T-helper 2 cell (primary cell): ENCODE measurements at regions not wholly inside any gene's neighbourhood (a gene's known extent, or its start where the extent isn't known, plus 50 kb on each side); places are given as distances from the start of the nearest gene placed in this dataset.
"Not testable (repeated sequence)": the region's sequence is repeated elsewhere in the genome, so short reads cannot be mapped to it uniquely, and the experiment has no call there.

Source experiments
- DNase-seq, 5 experiments: peaks; one replicate each; pipeline versions ENCODE4 v3.0.0 to v3.0.0-alpha.2; 2012 to 2022

DNA sequence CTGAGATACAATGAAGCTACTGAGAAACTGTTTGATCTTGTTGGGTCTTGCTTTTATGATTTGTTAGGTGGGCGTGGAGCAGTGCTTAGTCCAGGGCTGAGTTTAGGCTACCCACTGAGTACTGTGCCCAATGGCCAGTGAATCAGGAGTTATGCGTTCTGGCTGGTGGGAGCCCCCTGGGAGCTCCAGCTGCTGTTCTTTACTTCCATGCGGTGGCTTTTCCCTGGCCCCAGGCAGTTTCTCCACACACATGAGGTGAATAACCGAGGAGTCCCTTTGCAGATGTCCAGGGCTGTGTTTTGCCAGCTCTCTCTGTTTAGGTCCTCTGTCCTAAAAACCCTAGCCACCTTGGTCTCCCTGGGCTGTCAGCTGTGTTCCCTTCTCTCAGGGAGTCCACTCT is 106.5 kb downstream of the KLF13 start:
- DNase-seq, result no peak

DNA sequence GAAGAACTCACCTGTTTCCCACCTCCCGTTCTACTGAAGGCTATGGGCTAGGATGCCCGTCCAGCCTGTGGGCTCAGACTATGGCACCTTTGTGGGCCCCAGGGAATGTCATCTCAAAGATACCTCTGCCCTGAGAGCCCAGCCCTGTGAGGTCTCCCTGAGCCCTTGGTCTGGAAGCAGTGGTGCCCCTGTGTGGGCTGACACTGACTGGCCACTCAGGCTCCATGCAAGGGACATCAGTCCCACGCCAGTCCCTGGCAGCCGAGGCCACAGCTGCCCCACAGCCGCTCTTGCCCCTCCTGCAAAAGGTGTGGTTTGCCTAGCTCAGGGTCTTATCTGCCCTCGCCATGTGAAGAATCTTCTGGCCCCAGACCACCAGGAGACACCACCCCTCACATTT is 106.9 kb downstream of the KLF13 start:
- DNase-seq, result no peak

DNA sequence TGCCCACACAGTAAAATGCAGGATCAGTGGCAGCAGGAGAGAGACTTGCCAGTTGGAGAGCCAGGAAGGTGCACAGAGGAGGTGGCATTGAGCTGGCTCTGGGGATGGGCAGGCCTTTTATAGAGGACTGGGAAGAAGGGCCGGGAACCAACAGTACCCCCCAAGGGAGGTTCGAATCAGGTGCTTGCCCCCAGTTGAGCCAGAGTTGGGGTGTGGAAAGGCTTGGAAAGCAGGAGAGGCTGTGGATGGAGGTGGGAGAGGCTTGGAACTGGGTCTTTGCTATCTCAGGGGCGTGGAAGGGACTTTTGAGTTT is 107.6 kb downstream of the KLF13 start:
- DNase-seq, result no peak

DNA sequence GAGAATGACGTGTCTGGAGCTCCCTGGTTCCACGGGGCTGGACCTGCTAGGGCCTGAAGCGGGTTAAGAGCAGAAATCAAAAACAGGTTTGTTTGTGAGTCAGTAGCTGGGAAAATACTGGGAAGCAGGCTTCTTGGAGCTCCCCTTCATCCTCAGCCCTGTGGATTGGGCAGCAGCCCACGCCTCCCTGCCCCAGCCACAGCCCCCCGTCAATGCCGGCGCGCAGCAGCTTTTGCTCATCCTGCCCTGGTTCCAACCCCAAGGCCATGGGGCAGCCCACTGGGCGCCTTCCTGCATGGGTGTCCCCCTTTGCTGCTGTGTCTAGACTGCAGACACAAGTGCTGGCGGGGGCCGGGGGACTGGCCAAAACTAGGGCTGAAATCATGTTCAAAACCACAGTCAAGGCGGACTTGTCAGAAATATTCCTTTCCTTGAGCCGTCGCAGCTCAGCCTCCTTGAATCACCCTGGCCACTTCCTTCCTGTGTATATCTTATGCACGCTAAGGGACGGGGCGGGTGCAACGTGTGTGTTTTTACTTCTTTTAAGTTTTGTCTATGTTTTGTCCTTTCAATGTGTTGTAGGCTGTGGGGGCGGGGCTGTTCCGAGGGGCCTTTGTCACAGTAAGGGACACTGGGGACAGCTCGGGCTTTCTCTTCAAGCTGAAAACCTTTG is 108.1 kb downstream of the KLF13 start:
- DNase-seq, result peak; percentile 26 to 97 (median 70)

DNA sequence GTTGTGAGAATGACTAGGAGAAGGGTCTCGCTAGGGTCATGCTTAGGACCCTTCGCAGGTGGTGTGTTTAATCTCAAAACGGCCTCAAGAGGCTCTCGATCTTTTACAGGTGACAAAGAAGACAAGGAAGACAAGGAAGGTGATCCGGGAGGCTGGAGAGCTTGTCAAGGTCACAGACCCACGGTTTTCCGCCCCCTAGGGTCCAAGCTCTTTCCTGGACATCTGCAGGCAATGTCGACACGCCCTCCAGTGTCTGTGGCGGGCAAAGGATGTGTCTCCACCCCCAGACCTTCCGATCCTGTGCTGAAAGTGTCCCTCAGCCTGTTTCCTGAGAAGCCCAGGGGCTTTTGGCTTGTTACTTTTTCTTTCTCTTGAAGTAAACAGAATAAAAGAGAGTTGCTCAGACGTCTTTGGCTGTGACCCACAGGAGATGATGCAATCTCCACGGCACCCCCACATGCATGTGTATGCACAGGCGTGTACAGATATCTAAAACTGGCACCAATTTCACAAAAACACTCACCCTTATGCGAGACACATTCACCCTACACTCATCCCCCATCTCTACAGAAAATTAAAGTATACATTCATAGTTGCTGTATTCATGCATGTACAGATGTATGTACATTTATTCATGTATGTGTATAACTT is 108.8 kb downstream of the KLF13 start:
- DNase-seq, result peak in 4 of 5 experiments; percentile 50 to 96 (median 78)

DNA sequence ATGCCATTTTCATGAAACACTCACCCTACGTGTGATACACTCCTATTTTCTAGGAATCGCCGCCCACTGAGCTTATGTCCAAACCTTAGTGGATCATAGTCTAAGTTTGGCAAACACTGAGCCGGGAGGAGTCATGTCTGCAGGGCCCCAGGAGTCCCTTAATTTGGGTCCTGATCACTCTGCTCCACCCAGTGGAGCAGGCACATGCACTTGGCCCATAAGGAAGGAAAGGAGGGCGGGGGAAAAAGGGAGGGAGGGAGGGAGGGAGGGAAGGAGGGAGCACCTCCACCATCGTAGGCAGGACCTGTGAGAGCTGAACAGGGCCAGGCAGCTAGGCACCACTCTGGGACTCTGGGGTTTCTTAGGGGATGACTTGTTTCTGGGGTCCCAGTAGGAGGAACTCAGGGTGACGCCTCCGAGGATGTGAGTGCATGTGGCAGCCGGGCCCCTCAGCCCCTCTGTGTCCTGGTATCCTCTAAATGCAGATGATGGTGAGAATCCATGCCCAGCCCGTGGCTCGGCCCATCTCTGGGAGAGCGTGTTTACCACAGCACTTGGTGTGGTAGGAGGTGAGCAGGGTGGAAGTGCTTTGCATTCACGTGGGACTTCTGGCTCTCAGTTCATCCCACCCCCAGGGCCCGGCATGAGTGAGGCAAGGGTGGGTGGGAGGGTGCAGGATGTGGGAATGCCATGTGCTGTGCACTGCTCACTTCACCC is 109.4 kb downstream of the KLF13 start:
- peak in 1 of 5 experiments; percentile 55 for DNase-seq

DNA sequence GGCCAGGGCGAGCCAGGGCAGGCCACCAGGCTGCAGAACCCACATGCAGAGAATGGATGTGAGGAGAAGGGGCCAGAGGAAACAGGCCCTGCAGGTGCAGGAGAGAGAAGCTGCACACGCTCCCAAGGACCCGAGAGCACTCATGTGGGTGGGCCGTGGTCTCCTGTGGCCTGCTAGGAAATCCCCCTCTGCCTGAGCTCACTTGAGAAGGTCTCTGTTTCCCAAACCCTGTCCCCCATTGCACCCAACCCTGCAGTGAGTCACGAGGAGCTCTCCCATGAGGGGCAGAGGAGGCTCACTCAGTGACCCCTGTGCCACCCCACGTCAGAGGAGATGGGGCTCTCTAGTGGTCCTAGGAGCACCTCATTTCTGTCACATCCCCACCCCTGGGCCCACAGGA is 111.1 kb downstream of the KLF13 start:
- peak in 2 of 5 experiments; percentile 34 to 40 for DNase-seq

DNA sequence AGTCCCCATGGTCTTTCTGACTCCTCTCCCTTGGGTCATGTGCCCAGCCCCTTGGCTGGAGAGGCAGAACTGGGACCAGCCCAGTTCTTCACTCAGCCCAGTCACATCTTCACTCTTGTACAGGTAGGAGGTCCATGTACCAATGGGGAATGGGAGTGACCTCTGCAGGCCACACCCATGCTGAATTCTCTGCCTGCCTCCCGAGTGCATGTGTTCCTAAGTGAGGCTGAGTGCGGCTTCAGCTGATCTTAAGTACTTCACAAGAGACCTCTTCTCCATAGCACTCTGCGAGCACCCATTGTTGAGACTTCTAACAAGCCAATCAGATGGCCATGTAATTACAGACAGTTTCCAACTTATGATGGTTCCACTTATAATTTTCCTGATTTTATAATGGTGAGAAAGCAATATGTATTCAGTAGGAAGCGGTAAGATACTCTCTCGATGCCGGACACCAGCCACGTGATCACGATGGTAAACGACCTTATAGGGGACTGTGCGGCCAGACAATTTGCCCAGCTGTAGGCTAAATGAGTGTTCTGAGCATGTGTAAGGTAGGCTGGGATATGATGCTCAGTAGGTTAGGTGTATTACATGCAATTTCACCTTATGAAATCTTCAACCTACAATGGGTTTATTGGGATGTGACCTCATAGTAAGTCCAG is 112.1 kb downstream of the KLF13 start:
- DNase-seq, result no peak

DNA sequence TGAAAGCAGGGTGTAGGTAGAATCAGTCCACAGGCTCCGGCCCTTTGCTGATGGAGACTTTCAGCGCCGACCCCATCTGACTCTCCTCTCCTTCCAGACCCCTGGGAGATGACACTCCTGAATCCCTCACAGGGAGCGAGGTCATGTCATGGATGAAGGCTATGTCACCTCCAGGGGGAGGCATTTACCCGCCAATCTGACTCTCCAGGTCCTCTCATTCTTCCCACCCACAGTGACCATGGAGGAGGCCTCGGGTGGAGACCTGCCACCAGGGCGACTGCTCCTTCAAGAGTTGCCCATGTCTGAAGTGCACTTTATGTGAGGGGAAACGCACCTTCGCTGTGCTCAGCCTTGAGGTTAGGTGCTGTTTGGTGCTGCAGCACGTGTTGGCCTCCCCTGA is 112.7 kb downstream of the KLF13 start:
- peak in 1 of 5 experiments; percentile 42 for DNase-seq

DNA sequence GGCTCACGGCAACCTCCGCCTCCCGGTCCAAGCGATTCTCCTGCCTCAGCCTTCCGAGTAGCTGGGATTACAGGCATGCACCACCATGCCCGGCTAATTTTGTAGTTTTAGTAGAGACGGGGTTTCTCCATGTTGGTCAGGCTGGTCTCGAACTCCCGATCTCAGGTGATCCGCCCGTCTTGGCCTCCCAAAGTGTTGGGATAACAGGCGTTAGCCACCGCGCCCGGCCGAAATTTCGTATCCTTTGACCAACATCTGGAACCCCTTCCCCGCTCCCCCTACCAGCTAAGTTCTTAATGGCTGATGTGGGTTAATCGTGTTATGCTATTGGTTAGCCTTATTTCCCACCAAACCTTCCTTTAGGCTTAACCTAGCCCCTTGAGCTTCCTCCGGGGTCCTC is 113.6 kb downstream of the KLF13 start:
- DNase-seq, result not testable (repeated sequence)

DNA sequence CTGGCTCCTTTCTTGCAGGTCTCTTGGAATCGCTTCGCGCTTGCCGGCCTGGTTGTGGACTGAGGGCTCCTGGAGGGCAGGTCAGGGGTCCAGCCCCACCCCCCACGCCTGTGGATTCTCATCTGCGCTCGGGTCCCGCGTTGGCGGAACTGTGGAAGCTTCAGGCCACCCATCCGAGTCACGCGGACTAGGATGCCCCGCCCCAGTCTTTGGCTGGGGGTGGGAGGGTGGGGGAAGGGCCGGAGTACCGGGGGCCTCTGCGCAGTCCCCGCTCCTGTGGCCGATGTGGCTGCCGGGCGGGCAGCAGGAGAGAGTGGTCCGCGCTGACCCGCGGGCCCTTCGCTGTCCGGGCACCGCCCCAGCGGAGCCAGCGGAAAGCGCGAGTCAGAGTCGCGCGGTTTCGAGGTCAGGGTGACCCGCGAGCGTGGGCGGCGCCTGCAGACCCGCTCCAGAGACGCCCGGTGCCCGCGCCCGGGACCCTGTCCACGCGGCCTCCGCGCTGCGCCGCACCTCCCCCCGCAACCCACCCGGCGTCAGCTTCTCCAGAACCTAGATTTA is 114.2 kb downstream of the KLF13 start:
- DNase-seq, result peak in 1 of 5 experiments; percentile 67

DNA sequence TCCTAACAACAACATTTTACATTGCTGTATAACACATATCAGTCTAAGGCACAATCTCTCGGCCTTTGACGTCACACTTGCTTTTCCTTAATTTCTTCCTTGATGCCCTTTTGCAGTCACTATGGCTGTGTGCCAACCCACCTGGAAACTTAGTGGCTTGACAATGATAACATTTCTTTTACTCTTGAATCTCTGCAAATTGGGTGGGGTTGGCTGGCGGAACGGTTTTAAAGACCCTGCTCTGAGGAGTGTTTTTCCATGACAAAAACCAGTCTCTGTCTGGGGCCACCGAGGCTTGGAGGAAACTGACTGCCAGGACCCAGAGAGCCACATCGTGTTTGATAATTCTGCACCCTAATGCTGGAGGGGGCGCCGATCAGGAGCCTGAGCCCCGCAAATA is 115.6 kb downstream of the KLF13 start:
- DNase-seq, result no peak

DNA sequence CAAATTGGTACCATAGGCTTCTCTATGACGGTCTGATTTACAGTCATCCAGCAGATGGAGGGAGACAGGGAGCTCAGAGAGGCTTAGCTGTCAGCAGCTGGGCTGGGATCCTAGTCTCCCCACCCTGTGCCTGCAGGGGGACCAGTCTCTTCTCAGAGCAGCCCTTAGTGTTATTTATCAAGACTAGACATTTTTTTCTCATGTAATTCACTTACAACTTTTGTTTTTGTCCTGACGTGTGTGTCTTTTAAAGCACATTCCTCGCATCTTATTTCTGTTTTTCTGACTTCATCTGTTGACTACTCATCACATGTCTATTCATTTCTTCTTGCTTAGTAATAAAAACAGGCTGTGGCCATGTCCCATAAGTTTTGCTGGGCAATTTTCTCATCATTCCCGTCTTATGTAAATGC is 116.1 kb downstream of the KLF13 start:
- peak in 1 of 5 experiments; percentile 29 for DNase-seq

DNA sequence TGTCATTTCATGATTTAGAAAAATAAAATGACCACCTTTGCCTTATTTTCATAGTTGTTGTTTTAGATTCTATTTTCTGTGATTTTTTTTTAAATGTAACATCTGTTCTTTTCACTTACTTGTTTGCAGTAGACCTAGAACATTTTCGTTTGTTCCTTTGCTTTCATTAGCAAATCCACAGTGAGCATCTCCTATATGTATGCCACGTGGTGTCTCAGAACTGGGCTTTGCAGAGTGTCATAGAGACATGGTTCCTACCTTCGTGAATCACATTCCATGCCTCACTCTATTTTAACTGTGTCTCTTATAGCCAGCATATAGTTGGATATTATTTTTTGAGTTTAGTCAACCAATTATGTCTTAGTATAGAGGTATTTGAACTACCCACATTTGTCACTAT is 118.2 kb downstream of the KLF13 start:
- no peak for DNase-seq

DNA sequence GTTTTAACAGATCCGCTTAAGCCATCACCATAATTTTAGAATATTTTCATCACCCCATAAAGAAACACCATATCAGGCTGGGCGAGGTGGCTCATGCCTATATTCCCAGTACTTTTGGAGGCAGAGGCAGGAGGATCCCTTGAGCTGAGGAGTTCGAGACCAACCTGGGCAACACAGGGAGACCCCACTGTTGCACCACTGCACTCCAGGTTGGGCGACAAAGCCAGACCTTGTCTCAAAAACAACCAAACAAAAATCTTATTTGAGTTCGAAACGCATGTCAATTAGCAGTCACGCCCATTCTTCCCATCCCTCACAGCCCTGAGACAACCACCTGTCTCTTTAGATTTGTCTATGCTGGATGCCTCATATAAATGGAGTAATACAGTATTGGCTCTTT is 119.9 kb downstream of the KLF13 start:
- no peak for DNase-seq

DNA sequence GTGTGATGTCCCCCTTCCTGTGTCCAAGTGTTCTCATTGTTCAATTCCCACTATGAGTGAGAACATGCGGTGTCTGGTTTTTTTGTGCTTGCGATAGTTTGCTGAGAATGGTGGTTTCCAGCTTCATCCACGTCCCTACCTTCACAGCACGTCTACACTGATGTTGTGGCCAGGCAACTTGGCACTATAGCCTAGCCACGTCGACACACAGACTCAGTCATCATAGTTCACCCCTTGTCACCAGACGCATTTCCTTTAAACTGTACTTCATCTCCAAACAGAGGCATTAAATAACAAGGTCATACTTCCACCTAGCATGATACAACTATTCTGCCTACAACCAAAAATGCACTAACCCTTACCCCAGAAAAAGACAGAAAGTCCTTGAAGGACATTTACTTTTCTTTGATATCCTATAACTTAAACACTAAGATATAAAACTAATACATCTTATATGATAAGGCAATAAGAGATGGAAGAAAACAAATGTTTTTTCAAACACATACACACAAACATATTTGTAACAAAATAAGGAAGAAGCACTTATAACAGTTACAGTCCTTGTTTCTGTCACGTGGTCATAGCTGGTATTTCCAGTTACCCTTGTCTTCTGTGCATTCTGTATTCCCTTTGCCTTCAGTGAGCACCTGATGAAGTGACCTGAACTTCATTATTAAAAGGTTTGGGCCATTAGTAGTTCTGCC is 121.4 kb downstream of the KLF13 start:
- DNase-seq, result no peak

DNA sequence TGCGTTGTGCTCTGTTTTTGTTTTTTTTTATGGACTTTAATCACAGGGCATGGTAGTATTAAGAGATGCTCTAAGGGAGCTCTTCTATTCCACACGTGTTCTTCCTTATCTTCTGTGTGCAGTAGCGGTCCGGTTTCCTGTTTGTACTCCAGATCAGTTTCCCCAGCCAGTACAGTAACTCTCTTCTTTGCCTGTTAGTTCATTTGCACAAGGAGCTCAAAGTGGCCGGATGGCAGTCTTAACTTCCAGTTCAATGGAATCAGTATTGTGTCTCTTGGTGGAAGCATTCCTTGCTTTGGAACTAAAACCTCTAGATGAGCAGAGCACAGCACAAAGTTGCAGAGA is 122.0 kb downstream of the KLF13 start:
- DNase-seq, result no peak

DNA sequence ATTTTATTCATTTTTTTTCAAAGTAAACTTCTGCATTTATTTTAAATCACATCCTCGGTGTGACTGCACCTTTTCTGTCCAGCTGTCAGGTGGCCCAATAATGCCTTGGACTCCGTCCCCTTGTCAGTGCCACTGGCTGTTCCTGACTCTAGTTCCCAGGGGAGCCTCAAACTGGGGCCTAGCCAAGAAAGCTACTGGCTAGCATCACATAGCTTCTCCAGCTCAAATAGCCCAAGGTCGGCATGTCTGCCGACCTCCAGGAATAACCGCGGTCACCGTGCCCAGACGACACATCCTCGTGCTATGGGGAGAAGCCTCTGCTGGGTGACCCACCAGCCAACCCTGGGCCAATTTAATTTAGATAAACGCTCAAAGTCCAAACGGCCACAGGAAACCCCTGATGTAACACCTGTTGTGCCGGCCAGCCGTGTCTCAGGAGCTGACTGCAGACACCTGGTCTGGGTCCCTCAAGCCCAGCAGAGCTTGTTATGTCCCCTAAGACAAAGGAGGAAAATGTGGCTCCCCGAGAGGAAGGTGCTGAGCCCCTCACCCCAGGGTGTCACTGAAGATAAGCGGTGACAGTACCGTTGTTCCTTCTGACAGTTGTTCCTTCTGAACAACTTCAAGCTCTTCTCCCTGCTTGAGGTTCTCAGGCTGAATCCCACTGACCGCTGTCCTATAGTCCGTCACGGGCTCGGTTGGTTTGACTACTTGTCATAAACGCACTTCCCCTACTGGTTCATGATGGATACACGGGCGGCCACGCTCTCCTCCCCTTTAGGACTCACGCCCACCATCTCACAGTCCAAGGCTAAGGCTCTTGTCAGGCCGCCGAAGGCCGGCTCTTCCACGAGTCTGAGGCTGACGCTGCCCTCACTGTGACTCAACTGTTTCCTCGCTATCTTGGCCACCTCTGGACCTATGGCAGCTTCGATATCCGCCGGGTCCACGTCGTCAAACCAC is 126.2 kb downstream of the KLF13 start:
- no peak for DNase-seq

DNA sequence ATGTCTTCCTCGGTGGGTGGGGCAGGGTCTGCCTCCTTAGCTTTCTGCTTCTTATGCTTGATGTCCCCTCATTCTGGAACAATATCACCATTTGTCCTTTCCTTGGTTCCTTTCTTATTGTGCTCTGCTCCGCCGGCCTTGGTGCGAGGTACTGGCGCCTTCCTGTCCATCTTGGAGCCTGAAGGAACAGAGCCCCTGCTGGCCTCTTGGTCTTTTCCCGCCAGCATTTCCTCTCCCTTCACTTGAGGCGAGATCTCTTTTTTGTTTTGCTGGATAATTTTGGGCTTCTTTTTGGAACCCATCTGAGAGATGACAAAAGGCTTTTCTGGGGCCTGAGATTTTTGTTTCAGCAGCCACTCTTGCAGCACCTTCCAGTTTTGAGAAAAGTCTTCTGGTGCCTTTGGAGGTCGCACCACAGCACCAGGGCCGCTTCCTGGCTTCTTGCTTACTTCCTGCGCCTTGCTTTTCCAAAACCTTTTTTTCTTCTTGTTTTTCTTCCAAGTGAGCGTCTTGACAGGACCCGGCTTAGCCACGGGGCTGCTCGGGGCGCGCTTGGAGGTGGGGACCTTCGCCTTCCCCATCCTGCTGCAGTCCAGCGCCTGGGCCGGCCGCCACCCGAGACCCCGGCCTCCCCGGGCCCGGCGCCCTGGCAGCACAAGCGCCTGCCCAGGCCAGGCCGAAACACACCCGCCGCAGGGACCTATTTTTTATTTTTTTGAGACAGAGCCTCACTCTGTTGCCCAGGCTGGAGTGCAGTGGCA is 127.1 kb downstream of the KLF13 start:
- no peak for DNase-seq

DNA sequence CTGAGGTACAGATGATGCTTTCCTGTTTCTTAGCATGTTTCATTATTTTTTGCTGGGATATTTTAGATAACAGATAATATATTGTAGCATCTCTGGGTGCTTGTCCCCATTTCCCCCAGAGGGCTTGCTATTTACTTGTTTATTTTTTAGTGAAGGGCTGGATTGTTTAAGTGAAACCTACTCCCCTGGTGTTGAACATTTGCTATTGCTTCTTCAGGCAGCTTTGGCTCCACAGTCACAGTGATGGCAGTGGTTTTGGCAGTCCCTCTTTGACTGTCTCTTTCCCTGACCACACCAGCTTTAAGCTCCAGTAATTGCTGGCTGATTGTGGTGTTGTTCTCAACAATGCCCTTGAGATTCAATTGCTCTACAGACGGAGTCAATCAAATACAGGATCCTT is 128.9 kb downstream of the KLF13 start:
- DNase-seq, result peak in 1 of 5 experiments; percentile 48
